ENCODE measurements at regions not wholly inside any gene's neighbourhood (a gene's known extent, or its start where the extent isn't known, plus 50 kb on each side); places are given as distances from the start of the nearest gene placed in this dataset.
A peak's percentile ranks its signal among the peaks of the same experiment; 100 is the strongest.

DNA sequence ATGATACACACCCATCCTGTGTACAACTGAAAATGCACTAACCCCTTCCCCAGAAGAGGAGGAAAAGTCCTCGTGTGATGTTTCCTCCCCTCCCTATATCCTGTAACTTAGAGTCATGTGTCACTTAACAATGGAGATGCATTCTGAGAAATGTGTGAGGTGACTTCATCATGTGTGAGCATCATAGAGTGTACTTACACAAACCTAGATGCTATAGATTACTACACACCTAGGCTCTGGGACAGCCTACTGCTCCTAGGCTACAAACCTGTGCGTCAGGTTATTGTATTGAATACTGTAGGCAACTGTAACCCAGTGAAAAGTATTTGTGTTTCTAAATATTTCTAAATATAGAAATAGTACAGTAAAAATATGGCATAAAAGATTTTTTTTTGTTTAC is 98.6 kb upstream of the FAM180A start:
- ATAC-seq (ENCODE audit: low FRiP score in 2 of 2) (peak in 1 of 2 donors; percentile 26), DNase-seq (no peak)
- no peak overlapping the region for H3K4me3 ChIP-seq
- no peaks in the 10 kb centered on the region for H3K27me3 ChIP-seq
- no peak overlapping the region for H3K27ac ChIP-seq
- 79 to 90% methylated on average over 2 of the region's 2 CpGs for WGBS, 2 donors
- no peaks in the 10 kb centered on the region for H3K9me3 ChIP-seq
- TF ChIP-seq POLR2AphosphoS5 (IDR thresholded peaks at IDR 0.05) (no peak), EP300 (IDR thresholded peaks at IDR 0.05) (no peak), POLR2A (IDR thresholded peaks at IDR 0.05) (no peak)
- TF ChIP-seq, protein P1, sequence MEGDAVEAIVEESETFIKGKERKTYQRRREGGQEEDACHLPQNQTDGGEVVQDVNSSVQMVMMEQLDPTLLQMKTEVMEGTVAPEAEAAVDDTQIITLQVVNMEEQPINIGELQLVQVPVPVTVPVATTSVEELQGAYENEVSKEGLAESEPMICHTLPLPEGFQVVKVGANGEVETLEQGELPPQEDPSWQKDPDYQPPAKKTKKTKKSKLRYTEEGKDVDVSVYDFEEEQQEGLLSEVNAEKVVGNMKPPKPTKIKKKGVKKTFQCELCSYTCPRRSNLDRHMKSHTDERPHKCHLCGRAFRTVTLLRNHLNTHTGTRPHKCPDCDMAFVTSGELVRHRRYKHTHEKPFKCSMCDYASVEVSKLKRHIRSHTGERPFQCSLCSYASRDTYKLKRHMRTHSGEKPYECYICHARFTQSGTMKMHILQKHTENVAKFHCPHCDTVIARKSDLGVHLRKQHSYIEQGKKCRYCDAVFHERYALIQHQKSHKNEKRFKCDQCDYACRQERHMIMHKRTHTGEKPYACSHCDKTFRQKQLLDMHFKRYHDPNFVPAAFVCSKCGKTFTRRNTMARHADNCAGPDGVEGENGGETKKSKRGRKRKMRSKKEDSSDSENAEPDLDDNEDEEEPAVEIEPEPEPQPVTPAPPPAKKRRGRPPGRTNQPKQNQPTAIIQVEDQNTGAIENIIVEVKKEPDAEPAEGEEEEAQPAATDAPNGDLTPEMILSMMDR (IDR thresholded peaks at IDR 0.05), result no peak
- H3K36me3 ChIP-seq, result no peaks in the 10 kb centered on the region
- no peaks in the 10 kb centered on the region for H3K4me1 ChIP-seq

DNA sequence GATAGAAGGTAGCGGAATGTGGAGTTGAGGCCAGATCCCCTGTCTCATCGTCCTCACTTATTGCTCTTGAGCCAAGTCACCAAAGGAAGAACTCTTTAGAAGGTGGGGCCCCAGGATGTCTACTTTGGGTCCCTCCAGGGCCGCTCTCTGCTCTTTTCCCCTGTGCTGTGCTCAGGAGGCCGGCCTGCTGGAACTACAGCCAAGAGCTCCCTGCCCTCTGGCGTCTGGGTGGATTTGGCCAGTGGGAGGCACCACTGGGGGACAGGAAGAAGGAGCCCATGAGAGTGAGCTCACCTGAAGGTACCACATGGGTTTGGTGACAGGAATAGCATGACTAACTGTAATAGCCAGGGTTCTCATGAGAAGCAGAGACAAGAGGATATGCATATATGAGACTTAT is 97.7 kb upstream of the FAM180A start:
- Histone ChIP-seq H3K4me3 (no peak overlapping the region), H3K27me3 (no peaks in the 10 kb centered on the region), H3K9me3 (no peaks in the 10 kb centered on the region), H3K27ac (no peak overlapping the region), H3K4me1 (no peaks in the 10 kb centered on the region), H3K36me3 (no peaks in the 10 kb centered on the region)
- TF ChIP-seq EP300 (IDR thresholded peaks at IDR 0.05), result no peak
- TF ChIP-seq POLR2AphosphoS5 (IDR thresholded peaks at IDR 0.05), result no peak
- no peak for TF ChIP-seq POLR2A (IDR thresholded peaks at IDR 0.05)
- TF ChIP-seq, protein P1 (IDR thresholded peaks at IDR 0.05), result no peak
- 95 to 96% methylated on average over 4 to 5 of the region's 5 CpGs for WGBS, 2 donors
- DNase-seq (no peak), ATAC-seq (ENCODE audit: low FRiP score in 2 of 2) (peak in 1 of 2 donors; percentile 12)

DNA sequence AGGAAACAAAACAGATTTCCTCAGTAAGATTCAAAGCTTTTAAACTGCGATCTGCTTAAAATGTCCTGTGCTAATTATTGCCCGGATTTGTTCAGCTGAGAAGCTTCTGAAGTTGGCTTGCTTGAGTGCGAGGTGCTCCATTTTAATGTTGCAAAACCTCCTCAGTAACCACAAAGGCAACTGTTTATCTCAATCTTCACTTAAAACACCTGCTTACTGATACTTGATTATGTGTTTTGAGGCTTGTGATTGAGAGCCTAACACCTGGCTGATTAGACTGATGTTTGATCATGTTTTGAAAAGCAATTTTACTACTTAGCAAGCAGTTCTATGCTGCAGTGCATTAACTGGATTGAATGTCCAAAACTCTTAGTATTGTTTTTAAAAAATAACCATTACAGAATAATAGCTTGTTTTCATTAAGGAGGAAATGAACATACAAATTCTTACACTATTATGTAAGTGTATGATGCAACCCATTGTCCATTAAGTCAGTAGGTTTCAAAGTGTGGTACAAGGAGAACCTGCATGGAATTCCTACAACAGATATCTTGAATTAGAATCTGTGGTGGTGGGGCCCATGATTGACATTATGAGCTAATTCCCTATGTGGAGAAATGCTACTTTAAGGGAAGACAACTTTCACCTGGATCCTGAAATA is 96.9 kb upstream of the FAM180A start:
- Histone ChIP-seq H3K27ac (no peak overlapping the region), H3K27me3 (no peaks in the 10 kb centered on the region), H3K36me3 (no peaks in the 10 kb centered on the region), H3K9me3 (no peaks in the 10 kb centered on the region), H3K4me3 (no peak overlapping the region), H3K4me1 (no peaks in the 10 kb centered on the region)
- WGBS, 2 donors, result 80 to 87% methylated on average over 3 of the region's 3 CpGs
- DNase-seq (no peak), ATAC-seq (ENCODE audit: low FRiP score in 2 of 2) (no peak)
- TF ChIP-seq EP300 (IDR thresholded peaks at IDR 0.05), result no peak
- no peak for TF ChIP-seq POLR2A (IDR thresholded peaks at IDR 0.05)
- TF ChIP-seq POLR2AphosphoS5 (IDR thresholded peaks at IDR 0.05), result no peak
- TF ChIP-seq, protein P1 (IDR thresholded peaks at IDR 0.05), result no peak

DNA sequence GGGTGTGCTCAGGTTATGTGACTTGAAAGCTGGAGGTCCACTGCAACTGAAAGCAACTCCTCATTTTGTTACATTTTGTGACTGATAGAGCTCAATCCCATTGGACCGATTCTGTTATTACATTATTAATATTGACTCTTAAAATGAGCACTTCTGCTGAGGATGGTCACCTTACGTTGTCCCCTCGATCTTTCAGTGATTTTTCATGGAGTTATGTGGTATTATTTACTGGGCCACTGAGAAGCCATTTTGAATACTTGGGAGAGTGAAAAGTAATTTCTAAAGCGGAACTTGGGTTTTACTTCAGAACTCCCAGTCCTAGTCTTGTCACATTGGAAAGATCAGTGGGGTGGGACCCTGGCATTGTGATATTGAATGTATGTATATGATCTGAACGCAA is 96.3 kb upstream of the FAM180A start:
- Histone ChIP-seq H3K27ac (no peak overlapping the region), H3K9me3 (no peaks in the 10 kb centered on the region), H3K27me3 (no peaks in the 10 kb centered on the region), H3K4me3 (no peak overlapping the region), H3K36me3 (no peaks in the 10 kb centered on the region), H3K4me1 (no peaks in the 10 kb centered on the region)
- ATAC-seq (ENCODE audit: low FRiP score in 2 of 2) (no peak), DNase-seq (no peak)
- TF ChIP-seq, protein P1 (IDR thresholded peaks at IDR 0.05), result no peak
- TF ChIP-seq POLR2A (IDR thresholded peaks at IDR 0.05), result no peak
- TF ChIP-seq POLR2AphosphoS5 (IDR thresholded peaks at IDR 0.05), result no peak
- no peak for TF ChIP-seq EP300 (IDR thresholded peaks at IDR 0.05)
- WGBS, 2 donors, result 94 to 98% methylated on average over 5 of the region's 5 CpGs

DNA sequence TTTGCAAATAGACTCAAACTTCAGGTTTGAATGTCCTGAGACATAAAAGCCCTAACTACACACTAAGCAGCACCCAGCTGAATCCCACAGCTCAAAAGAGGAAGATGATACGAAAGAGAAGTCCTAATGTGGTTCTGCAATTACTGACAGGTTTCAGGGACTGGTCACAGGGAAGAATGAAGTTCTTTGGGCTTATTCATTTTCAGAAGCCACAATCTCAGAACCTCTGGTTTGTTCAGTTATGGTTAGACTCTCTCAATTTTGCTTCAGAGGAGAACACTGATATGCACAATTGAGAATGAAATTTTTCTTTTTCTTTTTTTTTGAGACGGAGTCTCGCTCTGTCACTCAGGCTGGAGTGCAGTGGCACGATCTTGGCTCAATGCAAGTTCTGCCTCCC is 94.6 kb upstream of the FAM180A start:
- Histone ChIP-seq H3K4me1 (no peaks in the 10 kb centered on the region), H3K27me3 (no peaks in the 10 kb centered on the region), H3K27ac (no peak overlapping the region), H3K9me3 (no peaks in the 10 kb centered on the region), H3K36me3 (no peaks in the 10 kb centered on the region), H3K4me3 (no peak overlapping the region)
- DNase-seq (no peak), ATAC-seq (ENCODE audit: low FRiP score in 2 of 2) (no peak)
- TF ChIP-seq POLR2A (IDR thresholded peaks at IDR 0.05) (no peak), POLR2AphosphoS5 (IDR thresholded peaks at IDR 0.05) (no peak), EP300 (IDR thresholded peaks at IDR 0.05) (no peak)
- TF ChIP-seq, protein P1 (IDR thresholded peaks at IDR 0.05), result no peak
- 75 to 86% methylated on average over 4 of the region's 4 CpGs for WGBS, 2 donors
